ENCODE measurements at regions not wholly inside any gene's neighbourhood (a gene's known extent, or its start where the extent isn't known, plus 50 kb on each side); places are given as distances from the start of the nearest gene placed in this dataset.

DNA sequence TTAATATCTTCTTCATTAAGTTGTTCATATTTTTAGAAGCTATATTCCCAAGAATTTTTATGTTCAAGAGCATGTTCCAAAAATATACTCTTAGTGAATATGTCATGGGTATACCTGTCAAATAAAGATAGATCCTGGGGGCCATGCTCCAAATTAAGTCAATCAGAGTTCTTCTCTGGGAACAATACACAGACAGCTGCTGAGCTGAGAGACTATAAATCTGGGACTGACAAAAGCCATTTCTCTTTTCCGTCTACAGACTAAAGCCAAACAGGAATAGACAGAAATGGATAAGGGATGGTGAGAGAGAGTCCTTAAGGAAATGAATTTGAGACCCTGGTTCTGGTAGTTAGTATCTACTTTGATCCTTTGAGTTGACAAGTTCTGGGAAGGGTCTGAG is 465.1 kb upstream of the RASGRP1 start:
- TF ChIP-seq GATA2 (IDR thresholded peaks at IDR 0.05; ENCODE audit: low read depth, low read length) (no peak), GATA3 (IDR thresholded peaks at IDR 0.05; ENCODE audit: low read depth, low read length) (no peak)

Data from SH-SY5Y (cell line).